Tibial artery (tissue), 4 donors: ENCODE measurements at regions not wholly inside any gene's neighbourhood (a gene's known extent, or its start where the extent isn't known, plus 50 kb on each side); places are given as distances from the start of the nearest gene placed in this dataset.

Experiments
- DNase-seq, 2 donors: peaks; one replicate each; pipeline ENCODE4 v3.0.0-alpha.2; 2019
- H3K27ac ChIP-seq, 2 donors: fragments of 200-600 bp; sonication (generic) in 1 of 2; 1 replicate in 1 of 2; 2 replicates in 1 of 2; pipeline ENCODE4 v1.5.1; 2018 to 2019; ENCODE audit warnings: mild to moderate bottlenecking in 1 of 2
- H3K27me3 ChIP-seq, 2 donors: fragments of 200-600 bp; sonication (generic) in 1 of 2; one replicate each; pipeline versions ENCODE4 v1.5.1 to v1.6.0; 2016 to 2019
- H3K36me3 ChIP-seq, 3 donors: fragments of 200-600 bp; sonication (generic) in 2 of 3; one replicate each; pipeline ENCODE4 v1.5.1; 2016 to 2019; ENCODE audit warnings: mild to moderate bottlenecking in 2 of 3
- H3K4me1 ChIP-seq, 4 donors: fragments of 200-600 bp; sonication (generic) in 2 of 4; 1 replicate in 3 of 4; 2 replicates in 1 of 4; pipeline ENCODE4 v1.5.1; 2016 to 2019
- H3K4me3 ChIP-seq, 2 donors: fragments of 200-600 bp; sonication (generic) in 1 of 2; 1 replicate in 1 of 2; 2 replicates in 1 of 2; pipeline ENCODE4 v1.5.1; 2018 to 2019; ENCODE audit warnings: mild to moderate bottlenecking in 2 of 2
- H3K9me3 ChIP-seq, 3 donors: fragments of 200-600 bp; sonication (generic) in 1 of 3; one replicate each; pipeline ENCODE4 v1.5.1; 2016 to 2019
- CTCF ChIP-seq, 2 experiments: fragments of 200-600 bp in 1 of 2; fragments of 450-650 bp in 1 of 2; IDR thresholded peaks; one replicate each; pipeline ENCODE4 v1.5.1; 2017 to 2019; ENCODE audit warnings: antibody characterized with exemption in 2 of 2, mild to moderate bottlenecking in 1 of 2, moderate library complexity in 1 of 2
- intact Hi-C: fragments of 100-400 bp; cut with DNase I; formaldehyde crosslinking; loops from one replicate; pipeline ENCODE4 v1.15.0; 2023; ENCODE audit warnings: low total_unique reads

GRCh38 chr10:21293518-21294356, 231.7 kb downstream of the SKIDA1 start:
- Histone ChIP-seq H3K9me3 (no peaks in the 10 kb centered on the region), H3K27ac (no peak overlapping the region), H3K27me3 (no peaks in the 10 kb centered on the region), H3K4me3 (no peak overlapping the region), H3K4me1 (peaks cover 0 to 14% (median 6%) of the 10 kb centered on the region in 4 donors), H3K36me3 (no peaks in the 10 kb centered on the region)
- no peak for DNase-seq
- no peak for TF ChIP-seq CTCF (IDR thresholded peaks at IDR 0.05)
- intact Hi-C loops, result loop anchor here (10.0 kb wide), 1 partner anchor 201 kb away; no protein-coding TSS in a partner anchor

GRCh38 chr10:21292763-21293517, 232.5 kb downstream of the SKIDA1 start:
- H3K36me3 ChIP-seq, result no peaks in the 10 kb centered on the region
- H3K9me3 ChIP-seq, result no peaks in the 10 kb centered on the region
- intact Hi-C loops, result loop anchor here (10.0 kb wide), 1 partner anchor 202 kb away; no protein-coding TSS in a partner anchor
- peak overlapping the region; percentile 21 to 35 for H3K4me3 ChIP-seq
- DNase-seq, result peak; percentile 80 to 87
- peak overlapping the region in 1 of 2 donors; percentile 32 for H3K27ac ChIP-seq
- peaks cover 0 to 14% (median 6%) of the 10 kb centered on the region in 4 donors for H3K4me1 ChIP-seq
- TF ChIP-seq CTCF (IDR thresholded peaks at IDR 0.05), result no peak
- H3K27me3 ChIP-seq, result no peaks in the 10 kb centered on the region

- H3K27ac ChIP-seq, result no peak overlapping the region
- no peak for DNase-seq
- intact Hi-C loops, result loop anchor here (10.0 kb wide), 1 partner anchor 204 kb away; no protein-coding TSS in a partner anchor
- peaks cover 0 to 14% (median 6%) of the 10 kb centered on the region in 4 donors for H3K4me1 ChIP-seq
- no peaks in the 10 kb centered on the region for H3K9me3 ChIP-seq
- H3K4me3 ChIP-seq, result no peak overlapping the region
- H3K36me3 ChIP-seq, result no peaks in the 10 kb centered on the region
- no peak for TF ChIP-seq CTCF (IDR thresholded peaks at IDR 0.05)
- no peaks in the 10 kb centered on the region for H3K27me3 ChIP-seq
Observed at GRCh38 chr10:21290499-21291160, 234.9 kb downstream of the SKIDA1 start.

- peaks cover 0 to 14% (median 6%) of the 10 kb centered on the region in 4 donors for H3K4me1 ChIP-seq
- no peak overlapping the region for H3K4me3 ChIP-seq
- no peaks in the 10 kb centered on the region for H3K9me3 ChIP-seq
- no peaks in the 10 kb centered on the region for H3K27me3 ChIP-seq
- H3K27ac ChIP-seq, result no peak overlapping the region
- intact Hi-C loops, result loop anchor here (10.0 kb wide), 1 partner anchor 205 kb away; no protein-coding TSS in a partner anchor
- DNase-seq, result no peak
- TF ChIP-seq CTCF (IDR thresholded peaks at IDR 0.05), result no peak
- H3K36me3 ChIP-seq, result no peaks in the 10 kb centered on the region
Observed at GRCh38 chr10:21289961-21290360, 235.5 kb downstream of the SKIDA1 start.

- TF ChIP-seq CTCF (IDR thresholded peaks at IDR 0.05), result no peak
- H3K4me1 ChIP-seq, result peaks cover 0 to 14% (median 6%) of the 10 kb centered on the region in 4 donors
- intact Hi-C loops, result no loop called here
- no peaks in the 10 kb centered on the region for H3K9me3 ChIP-seq
- H3K4me3 ChIP-seq, result no peak overlapping the region
- no peak for DNase-seq
- H3K27ac ChIP-seq, result no peak overlapping the region
- no peaks in the 10 kb centered on the region for H3K36me3 ChIP-seq
- no peaks in the 10 kb centered on the region for H3K27me3 ChIP-seq
Observed at GRCh38 chr10:21289271-21289670, 236.2 kb downstream of the SKIDA1 start.
